ENCODE measurements at regions not wholly inside any gene's neighbourhood (a gene's known extent, or its start where the extent isn't known, plus 50 kb on each side); places are given as distances from the start of the nearest gene placed in this dataset.

DNA sequence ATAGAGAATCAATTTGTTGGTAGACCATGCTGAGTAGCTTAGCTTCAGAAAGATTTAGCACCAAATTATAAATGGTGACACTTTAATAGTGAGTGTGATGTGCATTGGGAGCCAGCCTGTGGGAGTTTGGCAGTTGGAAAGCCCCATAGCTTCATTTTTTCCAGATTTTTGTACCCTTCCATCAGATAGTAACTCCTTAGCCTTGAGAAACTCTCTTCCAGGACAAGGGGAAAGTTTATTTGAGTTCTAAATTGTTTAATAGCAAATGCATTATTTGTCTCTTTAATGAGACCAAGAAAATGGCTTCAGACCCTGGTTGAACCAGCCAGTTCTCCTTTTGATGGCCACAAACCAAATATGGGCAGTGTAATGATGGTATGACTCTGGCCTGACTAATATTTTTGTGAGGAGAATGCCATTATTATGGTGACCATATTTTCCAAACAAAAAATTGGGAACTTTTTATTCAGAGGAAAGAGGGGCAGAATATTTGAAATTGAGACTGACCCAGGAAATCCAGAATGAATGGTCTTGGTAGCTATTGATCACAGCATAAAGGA is 49.8 kb downstream of the PLCE1 start:
- DNase-seq = no peak

DNA sequence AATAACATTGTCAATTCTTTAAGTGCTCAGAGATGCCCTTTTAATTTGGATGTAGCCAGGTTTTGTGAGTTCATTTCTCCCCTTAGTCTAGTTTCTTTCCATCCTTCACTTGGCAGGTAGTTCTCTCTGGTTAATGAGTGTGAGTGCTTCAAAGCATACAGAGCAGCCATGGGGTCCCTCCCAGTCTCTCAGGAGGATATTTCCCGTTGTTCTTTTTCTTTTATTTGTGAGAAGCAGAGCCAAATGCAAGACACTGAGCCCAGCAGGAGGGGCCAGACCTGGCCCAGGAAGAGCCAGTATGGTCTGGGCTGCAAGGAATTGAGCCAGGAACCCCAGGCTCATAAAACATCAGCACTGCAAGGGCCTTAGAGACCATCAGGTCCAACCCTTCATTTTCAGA is 52.4 kb downstream of the PLCE1 start:
- no peak for DNase-seq

- DNase-seq = no peak
These were observed 53.6 kb downstream of the PLCE1 start for GRCh38 chr10:94047293-94047692.

- no peak for DNase-seq
These were observed 56.2 kb downstream of the PLCE1 start for GRCh38 chr10:94049911-94050310.

GRCh38 chr10:94052281-94052680 is 58.5 kb downstream of the PLCE1 start:
- DNase-seq = no peak

GRCh38 chr10:94052866-94053791 is 59.4 kb downstream of the PLCE1 start:
- no peak for DNase-seq

- no peak for DNase-seq
These were observed 65.6 kb downstream of the PLCE1 start for GRCh38 chr10:94059178-94059883.

GRCh38 chr10:94061026-94061425 is 67.3 kb downstream of the PLCE1 start:
- DNase-seq = no peak

- DNase-seq = no peak
These were observed 68.9 kb downstream of the PLCE1 start for GRCh38 chr10:94062611-94063010.

GRCh38 chr10:94065362-94065761 is 71.6 kb downstream of the PLCE1 start:
- no peak for DNase-seq

DNA sequence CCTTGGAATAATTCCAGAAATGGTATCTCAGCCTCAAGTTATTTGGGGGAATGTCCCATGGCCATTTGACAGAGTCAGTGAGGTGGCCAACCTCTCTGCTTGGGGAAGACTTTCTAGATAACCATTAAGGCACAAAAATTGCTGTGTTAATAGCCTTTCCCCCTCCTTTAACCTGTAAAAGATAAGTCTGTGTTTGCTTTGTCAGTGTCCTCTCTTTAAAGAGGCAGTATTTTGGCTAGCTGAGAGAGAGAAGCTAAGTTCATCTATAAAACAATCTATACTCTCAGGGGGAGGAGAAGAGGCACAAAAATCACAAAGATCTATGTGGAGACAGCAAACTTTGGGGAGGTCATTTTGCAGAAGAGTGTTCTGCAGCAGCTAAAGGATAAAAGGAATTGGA is 72.1 kb downstream of the PLCE1 start:
- DNase-seq = no peak

- DNase-seq = no peak
These were observed 72.7 kb downstream of the PLCE1 start for GRCh38 chr10:94066411-94066810.

DNA sequence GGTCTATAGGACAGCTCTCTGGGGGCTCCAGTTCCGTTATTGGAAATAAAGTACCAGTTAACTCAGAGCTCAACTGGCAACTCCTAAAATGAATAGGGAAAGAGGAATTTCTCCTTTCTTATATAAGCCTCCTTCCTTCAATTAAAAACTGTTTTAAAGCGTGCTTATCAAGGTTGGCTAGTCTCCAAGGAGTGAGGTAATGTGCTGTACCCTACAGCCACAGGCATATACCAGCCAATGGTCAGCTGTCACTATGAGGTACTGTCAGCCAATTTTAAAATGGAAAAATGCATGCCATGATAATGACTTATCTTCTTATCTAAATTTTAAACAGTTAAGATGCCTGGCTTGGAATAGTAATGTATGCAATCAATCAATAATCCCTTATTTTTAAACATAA is 76.2 kb downstream of the PLCE1 start:
- DNase-seq = no peak

- DNase-seq = no peak
These were observed 80.7 kb downstream of the PLCE1 start for GRCh38 chr10:94074462-94074861.

- no peak for DNase-seq
These were observed 81.8 kb downstream of the PLCE1 start for GRCh38 chr10:94075506-94075905.

DNA sequence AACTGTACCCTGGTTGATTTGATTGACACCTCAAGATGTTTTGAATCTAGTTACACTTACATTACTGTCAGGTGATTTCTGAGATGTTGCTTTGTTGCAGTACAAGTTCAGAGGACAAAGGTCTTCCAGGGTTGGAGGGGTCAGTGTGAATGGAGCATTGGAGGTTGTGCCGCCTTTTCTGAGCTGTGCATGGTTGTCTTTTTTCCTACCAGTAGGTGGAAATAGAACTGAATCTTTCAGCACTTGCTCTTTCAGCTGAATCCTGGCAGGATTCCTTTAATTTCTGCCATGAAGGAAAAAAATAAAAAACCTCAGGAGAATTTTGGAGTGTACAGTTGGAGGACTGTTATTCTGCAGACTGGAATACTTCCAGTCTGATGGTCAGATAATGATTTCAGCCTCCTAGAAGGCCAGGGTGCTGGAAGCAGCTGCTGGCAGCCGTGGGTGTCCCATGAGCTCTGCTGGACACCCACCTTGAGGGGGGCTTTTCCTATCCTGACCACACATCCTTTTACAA is 82.7 kb downstream of the PLCE1 start:
- no peak for DNase-seq

GRCh38 chr10:94077042-94077441 is 83.3 kb downstream of the PLCE1 start:
- no peak for DNase-seq

GRCh38 chr10:94080108-94080507 is 86.4 kb downstream of the PLCE1 start:
- no peak for DNase-seq

DNA sequence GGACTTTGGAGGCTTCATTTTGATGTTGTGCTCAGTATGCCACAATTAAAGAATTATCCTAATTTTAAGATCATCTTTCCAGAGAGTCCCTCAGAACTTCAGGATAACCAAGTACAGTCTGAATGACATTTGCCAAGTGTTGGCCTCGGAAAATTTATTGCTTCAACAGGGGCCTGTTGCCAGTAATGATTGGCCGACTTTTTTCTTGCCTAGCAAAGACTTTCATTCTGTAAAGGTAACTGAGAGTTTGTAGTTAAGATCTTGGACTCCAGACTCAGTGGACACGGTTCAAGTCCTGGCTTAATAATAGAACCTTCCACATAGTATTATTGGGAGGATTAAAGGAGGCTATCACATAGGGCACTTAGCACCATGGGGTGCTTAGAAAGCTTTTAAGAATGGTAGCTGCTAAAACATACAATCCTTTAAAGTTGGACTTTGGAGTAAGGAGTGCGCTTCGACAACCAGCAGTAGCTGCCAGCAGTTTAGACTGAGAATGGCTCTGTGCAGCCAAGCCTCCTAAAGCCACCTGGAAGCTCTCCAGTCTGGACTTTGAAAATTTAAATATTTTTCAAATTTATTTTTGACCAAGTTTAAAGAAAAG is 90.0 kb downstream of the PLCE1 start:
- DNase-seq = no peak

DNA sequence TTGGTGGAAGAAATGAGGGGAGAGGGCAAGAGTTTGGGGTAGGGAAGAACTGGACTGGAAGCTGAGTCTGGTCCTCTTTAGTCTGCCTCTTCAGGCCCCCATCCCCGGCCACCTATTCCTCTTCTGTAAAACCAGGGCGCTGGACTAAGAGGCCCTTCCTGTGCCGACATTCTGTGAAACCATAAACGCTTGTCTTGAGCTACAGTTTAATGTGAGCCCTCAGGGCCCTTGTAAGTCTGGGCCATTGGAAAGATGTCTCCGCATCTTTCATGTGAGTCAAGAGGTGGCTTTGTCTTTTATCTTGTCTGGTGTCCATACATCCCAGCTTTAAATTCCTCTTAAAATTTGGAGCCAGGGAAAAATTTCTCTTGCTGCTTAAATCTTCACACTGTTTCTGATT is 90.6 kb downstream of the PLCE1 start:
- no peak for DNase-seq

GRCh38 chr10:94085288-94085687 is 91.6 kb downstream of the PLCE1 start:
- DNase-seq = no peak

GRCh38 chr10:94085766-94086437 is 92.2 kb downstream of the PLCE1 start:
- no peak for DNase-seq

- no peak for DNase-seq
These were observed 95.2 kb downstream of the PLCE1 start for GRCh38 chr10:94088926-94089381.
